Keratinocyte (primary cell): ENCODE measurements at regions not wholly inside any gene's neighbourhood (a gene's known extent, or its start where the extent isn't known, plus 50 kb on each side); places are given as distances from the start of the nearest gene placed in this dataset.

Experiments used
- EZH2 ChIP-seq: IDR thresholded peaks from one replicate; pipeline ENCODE4 v1.6.1; 2012; ENCODE audit warnings: inconsistent platforms, mild to moderate bottlenecking, low read length, moderate library complexity
- TF ChIP-seq, protein P1 (sequence below), 3 experiments: IDR thresholded peaks in 1 of 3; conservative IDR thresholded peaks in 1 of 3; optimal IDR thresholded peaks in 1 of 3; 2 replicates in 2 of 3; 3 replicates in 1 of 3; pipeline versions ENCODE3 to v1.5.1; 2011; ENCODE audit warnings: low read length in 3 of 3, mild to moderate bottlenecking in 3 of 3, moderate library complexity in 2 of 3, control low read depth in 1 of 3, inconsistent platforms in 1 of 3; ENCODE audit not compliant: insufficient read depth in 2 of 3; ENCODE audit errors: extremely low read depth in 1 of 3

DNA sequence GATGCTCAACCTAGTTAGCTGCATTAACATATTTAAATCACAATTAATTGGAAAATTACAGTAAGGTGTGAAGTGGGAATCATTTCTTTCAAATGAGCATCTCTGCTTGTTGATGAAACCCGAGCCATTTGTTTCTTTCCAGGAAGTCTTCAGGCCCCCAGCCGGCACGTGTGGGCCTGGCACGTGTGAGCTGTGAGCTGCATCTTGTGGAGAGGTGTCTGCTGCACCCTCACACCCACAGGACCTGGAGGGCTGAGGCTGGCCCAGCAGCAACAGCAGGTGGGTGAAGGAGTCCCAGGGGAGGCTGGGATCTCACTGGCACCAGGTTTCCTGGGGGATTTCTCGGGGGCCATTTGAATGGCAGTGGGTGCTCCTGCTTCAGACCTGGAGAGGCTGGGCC is 372.5 kb upstream of the MKI67 start:
- TF ChIP-seq, protein P1, sequence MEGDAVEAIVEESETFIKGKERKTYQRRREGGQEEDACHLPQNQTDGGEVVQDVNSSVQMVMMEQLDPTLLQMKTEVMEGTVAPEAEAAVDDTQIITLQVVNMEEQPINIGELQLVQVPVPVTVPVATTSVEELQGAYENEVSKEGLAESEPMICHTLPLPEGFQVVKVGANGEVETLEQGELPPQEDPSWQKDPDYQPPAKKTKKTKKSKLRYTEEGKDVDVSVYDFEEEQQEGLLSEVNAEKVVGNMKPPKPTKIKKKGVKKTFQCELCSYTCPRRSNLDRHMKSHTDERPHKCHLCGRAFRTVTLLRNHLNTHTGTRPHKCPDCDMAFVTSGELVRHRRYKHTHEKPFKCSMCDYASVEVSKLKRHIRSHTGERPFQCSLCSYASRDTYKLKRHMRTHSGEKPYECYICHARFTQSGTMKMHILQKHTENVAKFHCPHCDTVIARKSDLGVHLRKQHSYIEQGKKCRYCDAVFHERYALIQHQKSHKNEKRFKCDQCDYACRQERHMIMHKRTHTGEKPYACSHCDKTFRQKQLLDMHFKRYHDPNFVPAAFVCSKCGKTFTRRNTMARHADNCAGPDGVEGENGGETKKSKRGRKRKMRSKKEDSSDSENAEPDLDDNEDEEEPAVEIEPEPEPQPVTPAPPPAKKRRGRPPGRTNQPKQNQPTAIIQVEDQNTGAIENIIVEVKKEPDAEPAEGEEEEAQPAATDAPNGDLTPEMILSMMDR (optimal IDR thresholded peaks at IDR 0.05 in 1 of 3, IDR thresholded peaks at IDR 0.05 in 1 of 3, conservative IDR thresholded peaks at IDR 0.05 in 1 of 3; ENCODE audit: extremely low read depth in 1 of 3, insufficient read depth in 2 of 3, low read length in 3 of 3), result no peak
- no peak for TF ChIP-seq EZH2
